ENCODE measurements at regions not wholly inside any gene's neighbourhood (a gene's known extent, or its start where the extent isn't known, plus 50 kb on each side); places are given as distances from the start of the nearest gene placed in this dataset.
A peak's percentile ranks its signal among the peaks of the same experiment; 100 is the strongest.

- Histone ChIP-seq H3K36me3 (ENCODE audit: control insufficient read depth, insufficient read depth, low read length) (no peaks in the 10 kb centered on the region), H3K27me3 (ENCODE audit: control insufficient read depth, insufficient read depth, low read length) (no peaks in the 10 kb centered on the region), H3K4me3 (ENCODE audit: low read depth, low read length) (no peak overlapping the region)
- TF ChIP-seq CTCF (IDR thresholded peaks at IDR 0.05; ENCODE audit: insufficient read depth, low read length, poor library complexity, severe bottlenecking) = no peak
- DNase-seq (ENCODE audit: low read depth) = no peak
These were observed 217.2 kb upstream of the WWC1 start for GRCh38 chr5:168073991-168074800.

- no peak for TF ChIP-seq CTCF (IDR thresholded peaks at IDR 0.05; ENCODE audit: insufficient read depth, low read length, poor library complexity, severe bottlenecking)
- H3K4me3 ChIP-seq (ENCODE audit: low read depth, low read length) = no peak overlapping the region
- H3K36me3 ChIP-seq (ENCODE audit: control insufficient read depth, insufficient read depth, low read length) = no peaks in the 10 kb centered on the region
- no peaks in the 10 kb centered on the region for H3K27me3 ChIP-seq (ENCODE audit: control insufficient read depth, insufficient read depth, low read length)
- no peak for DNase-seq (ENCODE audit: low read depth)
These were observed 216.1 kb upstream of the WWC1 start for GRCh38 chr5:168075387-168075786.

GRCh38 chr5:168076561-168076991 is 214.9 kb upstream of the WWC1 start:
- Histone ChIP-seq H3K36me3 (ENCODE audit: control insufficient read depth, insufficient read depth, low read length) (no peaks in the 10 kb centered on the region), H3K27me3 (ENCODE audit: control insufficient read depth, insufficient read depth, low read length) (no peaks in the 10 kb centered on the region), H3K4me3 (ENCODE audit: low read depth, low read length) (no peak overlapping the region)
- TF ChIP-seq CTCF (IDR thresholded peaks at IDR 0.05; ENCODE audit: insufficient read depth, low read length, poor library complexity, severe bottlenecking) = peak; percentile 59
- no peak for DNase-seq (ENCODE audit: low read depth)

- DNase-seq (ENCODE audit: low read depth) = no peak
- H3K27me3 ChIP-seq (ENCODE audit: control insufficient read depth, insufficient read depth, low read length) = no peaks in the 10 kb centered on the region
- no peaks in the 10 kb centered on the region for H3K36me3 ChIP-seq (ENCODE audit: control insufficient read depth, insufficient read depth, low read length)
- no peak overlapping the region for H3K4me3 ChIP-seq (ENCODE audit: low read depth, low read length)
- TF ChIP-seq CTCF (IDR thresholded peaks at IDR 0.05; ENCODE audit: insufficient read depth, low read length, poor library complexity, severe bottlenecking) = no peak
These were observed 206.0 kb upstream of the WWC1 start for GRCh38 chr5:168085261-168086031.

- Histone ChIP-seq H3K4me3 (ENCODE audit: low read depth, low read length) (no peak overlapping the region), H3K27me3 (ENCODE audit: control insufficient read depth, insufficient read depth, low read length) (no peaks in the 10 kb centered on the region), H3K36me3 (ENCODE audit: control insufficient read depth, insufficient read depth, low read length) (no peaks in the 10 kb centered on the region)
- DNase-seq (ENCODE audit: low read depth) = peak; percentile 55
- peak; percentile 16 for TF ChIP-seq CTCF (IDR thresholded peaks at IDR 0.05; ENCODE audit: insufficient read depth, low read length, poor library complexity, severe bottlenecking)
These were observed 205.3 kb upstream of the WWC1 start for GRCh38 chr5:168086104-168086610.

All from kidney epithelial cell (primary cell).